Fibroblast of villous mesenchyme (primary cell): ENCODE measurements at regions not wholly inside any gene's neighbourhood (a gene's known extent, or its start where the extent isn't known, plus 50 kb on each side); places are given as distances from the start of the nearest gene placed in this dataset.

ENCODE experiments used
- DNase-seq: peaks from one replicate; pipeline ENCODE4 v3.0.0-alpha.2; 2010; ENCODE audit warnings: low read depth
- H3K4me3 ChIP-seq: 2 replicates; pipeline ENCODE4 v1.5.1; 2011; ENCODE audit warnings: low read depth, mild to moderate bottlenecking, low read length
- TF ChIP-seq, protein P1 (sequence below): IDR thresholded peaks from 2 replicates; pipeline ENCODE4 v1.5.1; 2012; ENCODE audit warnings: low read depth, mild to moderate bottlenecking, low read length; ENCODE audit not compliant: insufficient read depth

DNA sequence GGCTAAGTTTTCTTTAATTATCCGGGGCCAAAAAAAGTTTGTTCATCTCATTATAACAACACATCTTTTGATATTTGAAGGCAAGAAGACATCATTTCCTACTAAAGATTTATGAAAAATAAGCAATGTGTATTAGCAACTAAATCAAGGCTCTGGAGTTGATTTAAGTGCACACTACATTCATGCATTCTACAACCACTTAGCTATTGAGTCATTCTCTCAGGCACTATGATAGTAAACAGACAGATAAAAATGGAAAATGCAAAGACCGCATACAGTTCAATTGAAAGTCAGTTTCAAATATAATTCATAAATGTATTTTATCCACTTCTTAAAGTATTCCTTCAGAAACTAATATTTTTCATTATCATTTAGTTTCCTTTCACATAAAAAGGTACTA lies 1395.2 kb downstream of the PCDH9 start:
- no peak for DNase-seq
- TF ChIP-seq, protein P1, sequence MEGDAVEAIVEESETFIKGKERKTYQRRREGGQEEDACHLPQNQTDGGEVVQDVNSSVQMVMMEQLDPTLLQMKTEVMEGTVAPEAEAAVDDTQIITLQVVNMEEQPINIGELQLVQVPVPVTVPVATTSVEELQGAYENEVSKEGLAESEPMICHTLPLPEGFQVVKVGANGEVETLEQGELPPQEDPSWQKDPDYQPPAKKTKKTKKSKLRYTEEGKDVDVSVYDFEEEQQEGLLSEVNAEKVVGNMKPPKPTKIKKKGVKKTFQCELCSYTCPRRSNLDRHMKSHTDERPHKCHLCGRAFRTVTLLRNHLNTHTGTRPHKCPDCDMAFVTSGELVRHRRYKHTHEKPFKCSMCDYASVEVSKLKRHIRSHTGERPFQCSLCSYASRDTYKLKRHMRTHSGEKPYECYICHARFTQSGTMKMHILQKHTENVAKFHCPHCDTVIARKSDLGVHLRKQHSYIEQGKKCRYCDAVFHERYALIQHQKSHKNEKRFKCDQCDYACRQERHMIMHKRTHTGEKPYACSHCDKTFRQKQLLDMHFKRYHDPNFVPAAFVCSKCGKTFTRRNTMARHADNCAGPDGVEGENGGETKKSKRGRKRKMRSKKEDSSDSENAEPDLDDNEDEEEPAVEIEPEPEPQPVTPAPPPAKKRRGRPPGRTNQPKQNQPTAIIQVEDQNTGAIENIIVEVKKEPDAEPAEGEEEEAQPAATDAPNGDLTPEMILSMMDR = no peak
- H3K4me3 ChIP-seq = no peak overlapping the region

DNA sequence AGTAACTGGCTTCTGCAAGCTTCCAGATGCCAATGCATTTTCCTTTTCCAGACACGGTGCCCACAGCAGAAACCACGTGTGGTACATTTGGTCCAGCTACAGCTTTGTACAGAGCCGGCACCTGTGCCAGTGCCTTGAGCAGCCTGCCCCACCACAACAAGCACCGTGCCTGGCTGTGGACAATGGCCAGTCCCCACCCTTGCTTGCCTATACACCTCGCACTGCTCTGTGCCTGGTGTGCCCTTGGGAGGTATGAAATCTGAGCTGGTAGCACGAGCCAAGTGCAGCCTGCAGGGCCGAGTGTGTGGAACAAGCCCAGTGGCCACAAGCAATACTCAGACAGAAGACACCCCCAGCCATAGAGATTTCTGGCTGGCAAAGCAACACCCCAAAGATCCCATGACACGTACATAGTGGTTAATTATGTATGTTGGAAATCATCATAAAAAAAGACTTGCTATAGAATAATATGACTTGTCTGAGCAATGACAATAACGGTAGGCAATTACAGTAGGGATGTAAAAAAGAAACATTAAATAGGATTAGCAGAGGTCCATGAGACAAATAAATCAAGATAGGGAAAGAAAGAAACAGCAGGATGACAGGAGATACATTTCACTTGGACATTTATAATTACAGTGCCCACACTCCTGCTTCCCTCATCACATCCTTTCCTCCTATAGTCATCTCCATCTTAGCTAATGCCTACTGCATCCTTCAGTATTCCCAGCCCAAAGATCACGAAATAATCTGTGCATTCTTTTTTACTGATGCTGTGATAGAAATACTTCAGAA lies 1399.5 kb downstream of the PCDH9 start:
- DNase-seq = no peak
- H3K4me3 ChIP-seq = no peak overlapping the region
- TF ChIP-seq, protein P1 = no peak

DNA sequence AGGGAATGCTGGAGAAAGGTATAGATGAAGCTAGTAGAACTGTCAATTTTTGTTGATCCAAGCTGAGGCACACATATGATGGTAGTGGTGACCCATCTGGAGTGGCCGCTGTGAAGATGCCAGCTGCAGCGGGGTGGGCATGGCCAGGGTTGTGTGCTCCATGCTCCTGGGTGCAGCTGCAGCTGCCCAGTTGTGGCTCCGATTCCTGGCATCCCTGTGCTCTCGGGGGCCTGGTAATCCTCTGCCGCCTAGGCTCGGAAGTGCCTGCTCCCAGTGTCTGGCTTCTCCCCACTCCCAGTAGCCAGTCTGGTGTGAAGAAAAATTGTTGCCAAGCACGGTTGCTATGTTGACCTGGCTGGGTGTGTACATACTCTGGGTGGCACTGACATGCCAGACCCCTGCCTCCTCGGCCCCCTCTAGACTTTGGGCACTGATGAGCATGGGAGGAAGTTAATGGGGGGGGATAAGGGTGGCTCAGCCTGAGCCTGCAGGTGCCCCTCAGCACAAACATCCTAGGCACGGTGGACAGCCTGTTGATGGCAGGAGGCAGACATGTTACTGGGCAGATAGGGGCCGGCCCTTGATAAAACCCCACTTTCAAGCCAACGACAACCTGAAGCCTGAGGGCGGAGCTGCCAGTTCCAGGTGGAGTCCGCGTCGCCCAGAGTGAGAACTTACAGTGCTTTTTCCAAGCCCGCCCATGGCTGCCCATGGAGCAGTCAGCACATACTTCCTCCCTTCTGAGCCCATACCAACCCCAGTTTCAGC lies 1400.7 kb downstream of the PCDH9 start:
- TF ChIP-seq, protein P1 = no peak
- H3K4me3 ChIP-seq = no peak overlapping the region
- DNase-seq = no peak

DNA sequence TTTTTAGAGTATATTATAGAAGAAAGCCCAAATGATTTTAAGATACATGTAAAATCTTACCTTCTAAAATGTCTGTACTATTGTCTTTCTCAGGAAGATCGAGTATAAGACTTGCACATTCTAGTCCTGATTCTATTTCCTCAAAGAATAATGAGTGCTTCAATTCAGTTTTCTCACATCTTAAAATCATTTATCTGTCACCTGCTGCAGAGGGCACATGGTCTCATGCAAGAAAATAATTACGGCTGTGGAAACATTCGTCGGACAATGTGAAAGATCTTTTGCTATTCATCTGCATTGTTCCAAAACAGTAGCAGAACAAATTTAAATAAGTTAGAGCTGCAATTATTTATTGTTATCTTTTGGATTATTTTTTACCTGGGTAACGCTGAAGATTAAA lies 1403.5 kb downstream of the PCDH9 start:
- TF ChIP-seq, protein P1 = no peak
- no peak overlapping the region for H3K4me3 ChIP-seq
- no peak for DNase-seq

DNA sequence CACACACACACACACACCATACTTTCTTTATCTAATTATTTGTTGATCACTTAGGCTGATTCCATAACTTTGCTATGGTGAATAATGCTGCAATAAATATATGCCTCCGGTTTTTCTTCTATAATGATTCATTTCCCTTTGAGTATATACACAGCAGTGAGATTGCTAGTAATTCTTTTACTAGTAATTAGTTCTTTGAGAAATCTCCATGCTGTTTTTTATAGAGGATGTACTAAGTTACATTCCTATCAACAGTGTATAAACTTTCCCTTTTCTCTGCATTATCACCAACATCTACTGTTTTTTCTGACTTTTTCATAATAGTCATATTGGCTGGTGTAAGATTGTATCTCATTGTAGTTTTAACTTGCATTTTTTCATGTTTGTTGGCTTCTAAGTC lies 1405.1 kb downstream of the PCDH9 start:
- H3K4me3 ChIP-seq = no peak overlapping the region
- TF ChIP-seq, protein P1 = no peak
- DNase-seq = no peak

DNA sequence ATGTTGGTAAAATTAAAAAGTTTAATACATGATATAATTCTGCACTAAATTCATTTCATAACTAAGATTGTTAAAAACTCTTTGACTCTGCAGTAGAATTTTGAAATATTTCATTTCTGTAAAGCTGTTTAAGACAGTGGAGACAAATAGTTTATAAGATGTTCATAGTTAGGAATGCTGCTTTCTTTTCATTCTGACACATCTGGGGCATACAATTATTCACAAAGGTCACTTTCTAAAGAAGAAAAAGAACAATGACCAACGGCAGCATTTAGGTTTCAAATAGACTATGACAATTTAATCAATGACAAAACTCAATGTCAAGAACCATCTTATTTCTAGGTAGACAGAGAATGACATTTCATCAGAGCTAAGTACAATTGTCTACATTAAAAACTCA lies 1422.1 kb downstream of the PCDH9 start:
- H3K4me3 ChIP-seq = no peak overlapping the region
- TF ChIP-seq, protein P1 = no peak
- DNase-seq = peak; percentile 5
